Stimulated activated CD4-positive, alpha-beta T cell treated with anti-CD3 and anti-CD28 coated beads, TNF-alpha, amount 100 ng/mL, for 24 hours (primary cell): ENCODE measurements at regions not wholly inside any gene's neighbourhood (a gene's known extent, or its start where the extent isn't known, plus 50 kb on each side); places are given as distances from the start of the nearest gene placed in this dataset.
A peak's percentile ranks its signal among the peaks of the same experiment; 100 is the strongest.

Source experiments
- DNase-seq, 3 experiments: peaks; one replicate each; pipeline ENCODE4 v3.0.0-alpha.2; 2020; ENCODE audit warnings: low read depth in 3 of 3

GRCh38 chr6:14597090-14597489 is 479.5 kb downstream of the CD83 start:
- no peak for DNase-seq

- DNase-seq = no peak
These were observed 480.7 kb downstream of the CD83 start for GRCh38 chr6:14598017-14598864.

- peak in 1 of 3 experiments; percentile 5 for DNase-seq
These were observed 482.7 kb downstream of the CD83 start for GRCh38 chr6:14600306-14600705.

GRCh38 chr6:14601490-14601889 is 483.9 kb downstream of the CD83 start:
- no peak for DNase-seq

DNA sequence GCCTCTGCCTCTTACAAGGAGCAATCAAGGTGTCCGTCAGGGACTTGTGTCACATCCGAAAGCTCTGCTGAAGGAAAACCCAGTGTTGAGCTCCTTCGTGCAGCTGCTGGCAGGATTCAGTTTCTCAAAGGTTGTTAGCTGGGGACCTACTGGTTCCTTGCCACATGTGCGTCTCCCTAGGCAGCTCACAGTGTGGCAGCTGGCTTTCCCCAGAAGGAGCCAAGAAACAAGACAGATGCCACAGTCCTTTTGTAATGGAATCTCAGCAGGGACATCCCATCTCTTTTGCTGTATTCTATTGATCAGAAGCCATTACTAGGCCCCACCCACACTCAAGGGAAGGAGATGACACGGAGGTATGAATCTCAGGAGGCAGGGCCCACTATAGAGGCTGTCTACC is 488.8 kb downstream of the CD83 start:
- DNase-seq = no peak

- DNase-seq = no peak
These were observed 492.6 kb downstream of the CD83 start for GRCh38 chr6:14610141-14610540.

DNA sequence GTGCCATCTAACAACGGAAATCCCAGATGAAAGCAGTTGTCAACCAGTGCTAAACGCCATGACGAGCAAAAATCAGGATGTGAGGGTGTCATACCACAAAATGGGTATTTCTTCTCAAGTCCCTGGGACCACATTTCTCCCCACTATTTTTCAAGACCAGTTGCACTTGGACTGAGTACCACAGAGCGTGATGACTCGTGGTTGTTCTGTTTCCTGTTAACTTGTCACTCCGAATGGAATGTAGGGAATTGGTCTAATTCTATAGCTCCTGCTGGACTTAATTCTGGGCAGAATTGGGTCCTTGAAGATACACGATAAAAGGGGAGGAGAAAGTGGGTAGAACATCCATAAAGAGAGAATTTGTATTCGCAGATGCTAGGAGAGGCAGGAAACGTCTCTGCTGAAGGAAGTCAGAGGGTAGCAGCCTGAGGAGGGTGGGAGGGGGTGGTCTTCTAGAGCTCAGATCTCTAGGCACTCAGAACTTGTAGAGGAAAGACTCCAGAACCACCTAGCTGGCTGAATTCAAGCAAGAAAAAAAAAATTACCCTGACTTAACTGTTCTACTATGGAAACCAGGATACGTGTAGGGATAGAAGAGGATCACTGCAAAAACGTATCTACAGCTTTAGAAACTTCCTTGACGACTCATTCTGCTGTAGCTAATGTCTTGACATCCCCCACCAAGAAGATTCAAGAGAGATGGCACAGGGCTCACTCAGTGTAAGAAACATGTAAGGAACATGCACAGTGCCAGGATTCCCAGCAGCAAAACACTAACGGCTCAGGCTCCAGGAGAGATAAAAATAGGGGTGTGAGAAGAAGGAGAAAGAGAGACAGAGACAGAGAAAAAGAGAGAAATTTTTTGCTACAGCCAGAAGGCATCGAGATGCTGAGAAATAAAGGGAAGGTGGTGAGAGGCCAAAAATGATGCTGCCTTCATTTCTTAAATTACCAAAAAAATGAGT is 494.7 kb downstream of the CD83 start:
- no peak for DNase-seq

GRCh38 chr6:14614631-14615030 is 497.1 kb downstream of the CD83 start:
- DNase-seq = no peak

GRCh38 chr6:14616656-14617055 is 499.1 kb downstream of the CD83 start:
- no peak for DNase-seq

DNA sequence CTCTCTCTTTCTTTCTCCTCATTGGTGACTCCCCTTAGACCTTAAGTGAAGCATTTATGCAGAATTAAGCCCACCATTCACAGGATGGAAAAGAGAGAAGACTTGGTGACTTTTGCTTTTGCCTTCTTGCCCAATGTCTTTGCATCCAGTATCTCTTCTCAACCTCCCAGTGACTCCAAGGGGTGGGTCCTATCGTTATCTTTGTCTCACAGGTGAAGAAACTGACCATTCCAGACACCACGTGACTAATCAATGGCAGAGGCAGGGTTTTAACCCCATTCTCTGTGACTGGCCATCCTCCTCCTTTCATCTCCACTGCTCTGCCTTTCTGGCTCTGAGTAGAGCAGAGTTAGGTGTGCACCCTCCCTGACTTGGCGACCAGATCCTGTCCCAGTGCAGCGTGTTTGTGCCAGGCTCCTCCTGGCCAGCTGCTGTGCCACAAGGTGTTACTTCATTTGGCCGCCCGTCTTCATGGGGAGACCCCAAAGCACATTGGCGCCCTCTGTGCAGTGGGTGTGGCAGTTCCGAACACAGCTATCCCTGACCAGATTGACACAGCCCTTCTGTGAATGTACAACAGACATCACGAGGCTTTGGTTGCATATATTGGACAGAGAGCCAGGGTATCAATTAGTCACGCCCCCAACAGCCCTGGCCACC is 501.3 kb downstream of the CD83 start:
- DNase-seq = no peak

- DNase-seq = no peak
These were observed 501.8 kb downstream of the CD83 start for GRCh38 chr6:14619419-14619781.

GRCh38 chr6:14620522-14620921 is 502.9 kb downstream of the CD83 start:
- DNase-seq = no peak

DNA sequence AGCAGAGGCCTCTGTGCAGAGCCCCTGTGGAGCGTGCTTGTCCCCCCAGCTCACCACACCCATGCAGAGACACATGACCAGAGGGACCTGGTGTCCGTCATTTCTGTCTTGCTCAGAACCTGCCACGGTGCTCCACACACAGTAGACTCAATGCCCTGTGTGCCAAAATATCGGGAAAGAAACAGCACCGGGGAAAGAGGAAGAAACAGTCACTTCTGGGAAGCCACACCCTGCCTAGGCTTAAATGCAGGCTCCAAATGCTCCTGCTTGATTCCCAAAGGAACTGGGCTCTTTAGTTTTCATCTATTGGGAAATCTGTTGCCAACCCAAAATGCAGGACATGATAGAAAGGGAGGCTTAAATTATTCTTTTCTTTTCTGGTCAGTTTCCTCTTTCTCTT is 503.9 kb downstream of the CD83 start:
- DNase-seq = no peak

DNA sequence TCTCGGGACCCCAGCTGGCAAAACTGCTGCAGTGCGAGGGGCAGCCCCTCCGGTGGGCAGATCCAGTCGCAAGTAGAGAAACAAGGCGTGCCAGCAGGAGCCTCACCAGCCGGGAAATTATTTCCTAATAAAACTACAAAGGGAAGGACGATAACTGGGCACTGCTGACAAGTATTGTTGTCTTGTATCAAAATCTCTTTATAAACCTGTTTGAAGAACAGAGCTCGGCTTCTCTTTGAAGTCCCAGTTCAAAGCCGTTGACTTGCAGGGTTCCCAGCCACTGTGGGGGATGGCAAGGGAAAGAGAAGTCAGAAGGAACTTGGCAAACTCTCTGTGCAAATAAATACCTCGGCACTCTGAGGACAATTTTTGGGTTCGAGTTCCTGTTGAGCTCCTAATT is 504.5 kb downstream of the CD83 start:
- no peak for DNase-seq

- DNase-seq = no peak
These were observed 505.4 kb downstream of the CD83 start for GRCh38 chr6:14622909-14623505.

DNA sequence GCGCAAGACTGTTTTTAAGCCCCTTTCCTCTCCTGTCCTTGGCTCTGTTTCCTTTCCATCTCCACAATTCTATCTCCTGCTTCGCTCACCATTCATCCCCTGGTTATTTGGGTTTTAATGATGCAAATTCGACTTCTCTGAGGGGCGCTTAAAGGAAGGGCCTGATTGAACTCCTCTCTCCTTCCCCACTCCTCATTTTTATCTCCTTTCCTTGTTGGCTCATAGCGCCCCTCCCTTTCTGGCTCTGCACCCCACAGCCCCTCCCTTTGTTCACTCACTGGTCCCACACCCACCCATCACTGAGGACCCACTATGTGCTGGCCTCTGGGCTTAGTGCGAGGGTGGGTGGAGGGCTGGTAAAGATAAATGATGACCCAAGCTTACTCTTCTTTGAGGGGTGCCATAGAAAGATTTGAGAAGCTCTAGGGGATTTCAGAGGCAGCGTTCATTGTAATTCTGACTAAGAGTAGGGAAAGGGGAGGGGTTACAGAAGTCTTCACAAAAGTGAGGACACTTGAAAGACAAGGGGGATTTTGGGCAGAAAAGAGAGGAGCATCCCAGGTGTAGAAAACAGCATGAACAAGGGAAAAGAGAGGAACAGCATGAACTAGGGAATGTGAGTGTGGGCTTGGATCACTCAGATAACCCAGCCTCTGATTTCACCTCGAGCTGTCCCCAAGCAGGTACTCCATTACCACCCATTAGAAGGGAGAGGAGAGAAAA is 507.8 kb downstream of the CD83 start:
- no peak for DNase-seq

DNA sequence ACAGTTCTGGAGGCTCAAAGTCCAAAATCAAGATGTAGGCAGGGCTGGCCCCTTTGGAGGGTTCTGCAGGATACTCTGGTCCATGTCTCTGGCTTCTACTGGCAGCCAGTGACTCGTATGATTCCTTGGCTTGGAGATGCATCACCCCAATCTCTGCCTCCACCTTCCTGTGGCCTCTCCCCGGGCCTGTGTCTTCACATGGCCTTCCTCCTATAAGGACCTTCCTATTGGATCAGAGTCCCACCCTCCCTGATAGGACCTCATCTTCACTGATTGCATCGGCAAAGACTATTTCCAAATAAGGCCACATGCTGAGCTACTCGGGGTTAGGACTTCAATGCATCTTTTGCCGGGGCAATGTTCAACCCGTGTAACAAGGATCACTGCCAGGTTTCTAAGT is 509.0 kb downstream of the CD83 start:
- DNase-seq = no peak

DNA sequence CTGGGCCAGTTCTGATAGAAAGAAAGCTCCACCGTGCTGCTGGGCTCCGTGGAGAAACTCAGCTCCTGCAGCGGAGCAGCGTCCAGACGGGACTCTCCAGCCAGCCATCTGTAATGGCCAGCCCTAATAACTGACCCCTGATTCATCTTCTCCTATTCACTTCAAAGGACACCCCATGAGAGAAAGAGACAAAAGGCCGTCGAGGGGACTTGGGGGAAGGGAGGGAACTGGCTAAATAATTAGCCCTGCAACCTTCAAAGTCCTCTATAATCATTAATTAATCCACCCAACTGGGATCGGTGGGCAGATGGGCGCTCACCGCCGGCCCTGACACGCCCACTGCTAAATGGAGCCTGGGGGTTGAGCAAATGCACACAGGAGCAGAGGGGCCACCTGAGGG is 512.4 kb downstream of the CD83 start:
- DNase-seq = no peak

GRCh38 chr6:14633479-14633878 is 515.9 kb downstream of the CD83 start:
- DNase-seq = no peak

DNA sequence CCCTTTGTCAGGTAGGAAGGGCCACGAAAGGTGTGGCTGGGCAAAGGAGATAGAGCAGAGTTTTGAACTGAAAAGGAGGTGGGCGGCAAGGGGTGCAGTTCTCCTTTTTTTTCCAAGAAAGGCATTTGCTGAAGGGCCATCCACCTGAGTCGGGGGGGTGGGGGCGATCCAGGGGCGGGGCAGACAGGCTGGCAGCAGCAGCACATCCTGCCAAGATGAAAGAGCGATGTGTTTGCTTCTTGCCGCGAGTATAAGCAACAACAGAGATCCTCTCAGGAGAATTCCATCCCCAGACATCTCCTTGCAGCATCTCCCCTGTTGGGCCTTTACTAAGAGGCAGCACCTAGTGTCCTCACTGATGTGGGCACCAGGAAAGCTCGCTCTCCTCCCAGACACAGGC is 516.5 kb downstream of the CD83 start:
- DNase-seq = peak in 1 of 3 experiments; percentile 7

GRCh38 chr6:14635195-14635594 is 517.6 kb downstream of the CD83 start:
- peak in 1 of 3 experiments; percentile 46 for DNase-seq
